CD1c-positive myeloid dendritic cell (primary cell): ENCODE measurements at regions not wholly inside any gene's neighbourhood (a gene's known extent, or its start where the extent isn't known, plus 50 kb on each side); places are given as distances from the start of the nearest gene placed in this dataset.

Source experiments
- DNase-seq: peaks from one replicate; pipeline ENCODE4 v3.0.0-alpha.2; 2016; ENCODE audit errors: extremely low spot score

GRCh38 chr6:11358904-11359830 is 126.7 kb upstream of the NEDD9 start:
- no peak for DNase-seq

- no peak for DNase-seq
These were observed 124.8 kb upstream of the NEDD9 start for GRCh38 chr6:11357285-11357684.

GRCh38 chr6:11356404-11357155 is 124.1 kb upstream of the NEDD9 start:
- DNase-seq: no peak

GRCh38 chr6:11353921-11354389 is 121.5 kb upstream of the NEDD9 start:
- DNase-seq: peak; percentile 25

- DNase-seq: peak; percentile 91
These were observed 117.8 kb upstream of the NEDD9 start for GRCh38 chr6:11350294-11350693.

GRCh38 chr6:11349880-11350279 is 117.4 kb upstream of the NEDD9 start:
- DNase-seq: no peak

GRCh38 chr6:11346516-11346915 is 114.0 kb upstream of the NEDD9 start:
- no peak for DNase-seq

- DNase-seq: no peak
These were observed 113.1 kb upstream of the NEDD9 start for GRCh38 chr6:11345536-11345935.

- no peak for DNase-seq
These were observed 111.7 kb upstream of the NEDD9 start for GRCh38 chr6:11343963-11344723.

GRCh38 chr6:11341867-11342266 is 109.4 kb upstream of the NEDD9 start:
- DNase-seq: peak; percentile 62

GRCh38 chr6:11341303-11341702 is 108.8 kb upstream of the NEDD9 start:
- no peak for DNase-seq

GRCh38 chr6:11339380-11339779 is 106.9 kb upstream of the NEDD9 start:
- DNase-seq: no peak

GRCh38 chr6:11337306-11337705 is 104.8 kb upstream of the NEDD9 start:
- no peak for DNase-seq

GRCh38 chr6:11335826-11336225 is 103.4 kb upstream of the NEDD9 start:
- DNase-seq: no peak

GRCh38 chr6:11333132-11333849 is 100.8 kb upstream of the NEDD9 start:
- DNase-seq: no peak

GRCh38 chr6:11332463-11332862 is 100.0 kb upstream of the NEDD9 start:
- DNase-seq: no peak

- DNase-seq: peak; percentile 54
These were observed 98.6 kb upstream of the NEDD9 start for GRCh38 chr6:11331111-11331510.

GRCh38 chr6:11330413-11330760 is 97.9 kb upstream of the NEDD9 start:
- peak; percentile 80 for DNase-seq

GRCh38 chr6:11329726-11330412 is 97.4 kb upstream of the NEDD9 start:
- no peak for DNase-seq

GRCh38 chr6:11328613-11329247 is 96.3 kb upstream of the NEDD9 start:
- DNase-seq: no peak
